Thyroid gland (tissue), 4 donors: ENCODE measurements at regions not wholly inside any gene's neighbourhood (a gene's known extent, or its start where the extent isn't known, plus 50 kb on each side); places are given as distances from the start of the nearest gene placed in this dataset.

Experiments used
- DNase-seq, 2 donors: peaks; one replicate each; pipeline ENCODE4 v3.0.0-alpha.2; 2019
- H3K27ac ChIP-seq, 3 donors: fragments of 200-600 bp; sonication (generic); 1 replicate in 2 of 3; 2 replicates in 1 of 3; pipeline ENCODE4 v1.5.1; 2016 to 2019; ENCODE audit warnings: mild to moderate bottlenecking in 1 of 3, moderate library complexity in 1 of 3
- H3K27me3 ChIP-seq: fragments of 200-600 bp; sonication (generic); one replicate; pipeline ENCODE4 v1.5.1; 2019
- H3K36me3 ChIP-seq, 2 donors: fragments of 200-600 bp; sonication (generic); one replicate each; pipeline ENCODE4 v1.5.1; 2016 to 2019
- H3K4me1 ChIP-seq, 2 donors: fragments of 200-600 bp; sonication (generic); one replicate each; pipeline ENCODE4 v1.5.1; 2017 to 2019
- H3K4me3 ChIP-seq, 3 donors: fragments of 200-600 bp; sonication (generic); replicated peaks in 1 of 3; 1 replicate in 2 of 3; 2 replicates in 1 of 3; pipeline ENCODE4 v1.5.1; 2016; ENCODE audit warnings: mild to moderate bottlenecking in 1 of 3
- H3K9me3 ChIP-seq: fragments of 200-600 bp; sonication (generic); one replicate; pipeline ENCODE4 v1.5.1; 2017
- POLR2A ChIP-seq, 2 donors: fragments of 450-650 bp; IDR thresholded peaks; one replicate each; pipeline ENCODE4 v1.6.1; 2017; ENCODE audit warnings: antibody characterized with exemption in 2 of 2, mild to moderate bottlenecking in 2 of 2, moderate library complexity in 1 of 2
- WGBS, 2 donors: methylation state at CpG; one replicate each; pipeline ENCODE4 v1.1.5; 2017; 5-methylcytosine and 5-hydroxymethylcytosine counted together
- intact Hi-C: fragments of 100-400 bp; cut with DNase I; formaldehyde crosslinking; loops from one replicate; pipeline ENCODE4 v1.15.1; 2023
- TF ChIP-seq, protein P1 (sequence below), 6 experiments: fragments of 200-600 bp in 3 of 6; fragments of 450-650 bp in 3 of 6; sonication (generic) in 3 of 6; IDR thresholded peaks; one replicate each; pipeline ENCODE4 v1.5.1; 2016 to 2019; ENCODE audit warnings: antibody characterized with exemption in 6 of 6, mild to moderate bottlenecking in 2 of 6, inconsistent platforms in 1 of 6, moderate library complexity in 1 of 6

DNA sequence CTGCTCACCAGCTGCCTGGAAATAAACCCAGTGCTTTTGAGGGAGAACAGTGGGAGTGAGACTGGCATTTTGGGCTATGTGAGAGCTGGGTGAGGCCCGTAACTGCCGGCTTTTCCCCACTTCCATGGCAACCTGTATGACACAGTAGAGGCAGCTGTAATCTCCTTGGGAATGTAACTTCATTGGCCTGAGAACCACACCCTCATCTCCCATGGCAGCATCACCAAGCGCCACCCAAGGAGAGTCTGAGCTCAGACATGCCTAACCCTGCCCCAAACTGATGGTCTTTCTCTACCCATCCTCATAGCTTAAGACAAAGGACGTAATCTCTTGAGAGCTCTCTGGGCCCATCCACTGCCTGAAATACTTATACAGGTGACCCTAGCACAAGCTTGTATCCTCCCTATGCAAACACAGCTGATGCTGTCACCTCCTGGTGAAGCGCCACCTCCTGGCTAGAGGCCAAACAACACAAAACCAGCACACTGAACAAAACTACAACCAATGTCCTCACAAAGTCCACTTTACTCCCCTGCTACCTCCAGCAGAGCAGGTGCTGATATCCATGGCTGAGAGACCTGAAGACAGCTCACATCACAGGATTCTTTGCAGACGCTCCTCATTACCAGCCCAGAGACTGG lies 763.4 kb upstream of the NRXN1 start:
- WGBS, 2 donors, result 70 to 71% methylated on average over 6 of the region's 6 CpGs
- Histone ChIP-seq H3K4me3 (no peak overlapping the region), H3K27ac (no peak overlapping the region), H3K9me3 (no peaks in the 10 kb centered on the region), H3K4me1 (no peaks in the 10 kb centered on the region), H3K36me3 (no peaks in the 10 kb centered on the region), H3K27me3 (no peaks in the 10 kb centered on the region)
- intact Hi-C loops, result no loop called here
- TF ChIP-seq, protein P1, sequence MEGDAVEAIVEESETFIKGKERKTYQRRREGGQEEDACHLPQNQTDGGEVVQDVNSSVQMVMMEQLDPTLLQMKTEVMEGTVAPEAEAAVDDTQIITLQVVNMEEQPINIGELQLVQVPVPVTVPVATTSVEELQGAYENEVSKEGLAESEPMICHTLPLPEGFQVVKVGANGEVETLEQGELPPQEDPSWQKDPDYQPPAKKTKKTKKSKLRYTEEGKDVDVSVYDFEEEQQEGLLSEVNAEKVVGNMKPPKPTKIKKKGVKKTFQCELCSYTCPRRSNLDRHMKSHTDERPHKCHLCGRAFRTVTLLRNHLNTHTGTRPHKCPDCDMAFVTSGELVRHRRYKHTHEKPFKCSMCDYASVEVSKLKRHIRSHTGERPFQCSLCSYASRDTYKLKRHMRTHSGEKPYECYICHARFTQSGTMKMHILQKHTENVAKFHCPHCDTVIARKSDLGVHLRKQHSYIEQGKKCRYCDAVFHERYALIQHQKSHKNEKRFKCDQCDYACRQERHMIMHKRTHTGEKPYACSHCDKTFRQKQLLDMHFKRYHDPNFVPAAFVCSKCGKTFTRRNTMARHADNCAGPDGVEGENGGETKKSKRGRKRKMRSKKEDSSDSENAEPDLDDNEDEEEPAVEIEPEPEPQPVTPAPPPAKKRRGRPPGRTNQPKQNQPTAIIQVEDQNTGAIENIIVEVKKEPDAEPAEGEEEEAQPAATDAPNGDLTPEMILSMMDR (IDR thresholded peaks at IDR 0.05), result no peak
- TF ChIP-seq POLR2A (IDR thresholded peaks at IDR 0.05), result no peak
- no peak for DNase-seq

DNA sequence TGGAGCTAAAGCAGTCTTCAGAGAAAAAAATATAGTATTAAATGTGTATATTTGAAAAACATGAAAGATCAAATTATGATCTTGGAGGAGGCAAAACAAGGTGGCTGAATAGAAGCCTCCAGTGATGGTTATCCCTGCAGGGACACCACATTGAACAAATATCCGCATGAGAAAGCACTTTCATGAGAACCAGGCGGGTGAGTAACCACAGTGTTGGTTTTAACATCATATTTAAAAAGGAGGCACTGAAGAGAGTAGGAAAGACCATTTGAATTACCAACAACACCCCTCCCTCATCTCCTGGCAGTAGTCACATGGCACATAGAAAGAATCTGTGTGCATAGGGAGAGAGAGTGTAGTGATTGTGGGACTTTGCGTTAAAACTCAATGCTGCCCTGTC lies 759.6 kb upstream of the NRXN1 start:
- 94 to 95% methylated on average over 3 of the region's 3 CpGs for WGBS, 2 donors
- Histone ChIP-seq H3K27ac (no peak overlapping the region), H3K27me3 (no peaks in the 10 kb centered on the region), H3K9me3 (no peaks in the 10 kb centered on the region), H3K4me1 (no peaks in the 10 kb centered on the region), H3K4me3 (no peak overlapping the region), H3K36me3 (no peaks in the 10 kb centered on the region)
- TF ChIP-seq, protein P1 (IDR thresholded peaks at IDR 0.05), result no peak
- TF ChIP-seq POLR2A (IDR thresholded peaks at IDR 0.05), result no peak
- intact Hi-C loops, result no loop called here
- no peak for DNase-seq

DNA sequence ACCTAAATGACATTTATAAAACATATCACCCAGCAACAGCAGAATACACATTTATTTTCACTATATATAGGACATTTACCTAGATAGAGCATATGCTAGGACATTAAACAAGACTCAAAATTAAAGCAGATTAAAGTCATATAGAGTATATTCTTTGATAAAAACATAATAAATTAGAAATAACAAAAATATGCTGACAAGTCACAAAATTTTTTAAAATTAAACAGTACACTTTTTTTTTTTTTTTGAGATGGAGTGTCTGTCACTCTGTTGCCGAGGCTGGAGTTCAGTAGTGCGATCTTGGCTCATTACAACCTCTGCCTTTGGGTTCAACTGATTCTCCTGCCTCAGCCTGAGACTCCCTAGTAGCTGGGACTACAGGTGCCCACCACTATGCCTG lies 758.9 kb upstream of the NRXN1 start:
- no peak for DNase-seq
- intact Hi-C loops, result no loop called here
- Histone ChIP-seq H3K9me3 (no peaks in the 10 kb centered on the region), H3K4me3 (no peak overlapping the region), H3K27ac (no peak overlapping the region), H3K36me3 (no peaks in the 10 kb centered on the region), H3K27me3 (no peaks in the 10 kb centered on the region), H3K4me1 (no peaks in the 10 kb centered on the region)
- no peak for TF ChIP-seq POLR2A (IDR thresholded peaks at IDR 0.05)
- TF ChIP-seq, protein P1 (IDR thresholded peaks at IDR 0.05), result no peak
- WGBS, 2 donors, result 91 to 92% methylated on average over 2 of the region's 2 CpGs

DNA sequence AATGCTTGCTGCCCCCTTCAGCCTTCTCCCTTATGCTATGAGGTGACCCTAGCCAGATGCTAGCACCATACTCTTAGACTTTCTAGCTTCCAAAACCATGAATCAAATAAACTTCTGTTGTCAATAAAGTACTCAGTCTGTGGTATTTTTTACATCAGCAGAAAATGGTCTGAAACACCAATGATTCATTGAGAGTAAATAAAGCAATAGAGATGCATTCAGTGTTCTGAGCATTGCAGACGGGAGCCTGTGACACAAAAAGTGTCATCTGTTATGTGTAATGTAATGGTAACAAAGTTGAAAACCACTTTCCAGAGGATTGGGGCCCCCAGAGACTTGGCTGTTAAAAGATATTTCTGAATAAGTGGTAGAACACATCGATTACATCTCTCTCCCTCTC lies 758.0 kb upstream of the NRXN1 start:
- H3K36me3 ChIP-seq, result no peaks in the 10 kb centered on the region
- no peaks in the 10 kb centered on the region for H3K27me3 ChIP-seq
- no peak overlapping the region for H3K27ac ChIP-seq
- DNase-seq, result no peak
- WGBS, 2 donors, result 77 to 81% methylated on average over 2 of the region's 2 CpGs
- H3K4me1 ChIP-seq, result no peaks in the 10 kb centered on the region
- intact Hi-C loops, result no loop called here
- no peak overlapping the region for H3K4me3 ChIP-seq
- TF ChIP-seq, protein P1 (IDR thresholded peaks at IDR 0.05), result no peak
- no peak for TF ChIP-seq POLR2A (IDR thresholded peaks at IDR 0.05)
- H3K9me3 ChIP-seq, result no peaks in the 10 kb centered on the region

DNA sequence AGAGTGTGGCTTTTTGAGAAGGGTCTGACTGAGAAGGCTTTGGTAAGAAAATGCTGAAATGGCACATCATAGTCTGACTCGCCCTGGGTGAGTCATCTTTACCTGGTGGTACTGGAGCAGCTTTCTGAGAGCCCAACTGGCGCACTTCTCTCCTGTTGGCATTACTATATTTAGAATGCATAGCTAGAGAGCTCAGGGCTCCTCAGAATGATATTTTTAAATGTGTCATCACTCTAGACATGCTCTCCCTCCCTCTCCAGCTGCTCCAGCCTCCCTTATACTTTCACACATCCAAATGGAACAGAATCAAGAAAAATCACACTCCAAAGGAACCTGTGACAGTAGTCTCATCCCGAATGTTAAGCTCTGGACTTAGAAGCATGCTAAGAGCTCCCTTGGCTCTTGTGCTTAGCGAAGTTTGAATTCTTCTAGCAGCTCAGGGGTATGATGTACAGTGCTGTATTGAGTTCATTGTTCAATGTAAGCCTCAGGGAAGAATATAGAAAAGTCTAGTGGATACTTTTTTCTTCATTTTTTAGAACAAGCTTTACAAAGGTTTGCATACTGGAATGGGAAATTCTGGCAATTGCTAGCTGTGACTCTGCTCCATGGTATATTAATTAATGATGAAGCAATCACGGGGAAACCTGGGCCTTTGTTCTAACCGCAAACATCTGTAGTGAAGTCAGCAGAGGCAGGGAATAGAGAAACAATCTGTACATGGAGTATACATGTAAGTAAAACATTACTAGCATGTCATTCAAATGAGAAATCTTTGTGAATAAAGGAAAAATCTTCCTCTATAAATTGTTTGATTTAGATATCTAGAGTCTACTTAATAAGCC lies 751.2 kb upstream of the NRXN1 start:
- H3K4me3 ChIP-seq, result no peak overlapping the region
- no peaks in the 10 kb centered on the region for H3K9me3 ChIP-seq
- no peaks in the 10 kb centered on the region for H3K36me3 ChIP-seq
- WGBS, 2 donors, result 80 to 81% methylated on average over 6 of the region's 6 CpGs
- H3K4me1 ChIP-seq, result no peaks in the 10 kb centered on the region
- no peak overlapping the region for H3K27ac ChIP-seq
- intact Hi-C loops, result no loop called here
- TF ChIP-seq POLR2A (IDR thresholded peaks at IDR 0.05), result no peak
- TF ChIP-seq, protein P1 (IDR thresholded peaks at IDR 0.05), result no peak
- no peak for DNase-seq
- no peaks in the 10 kb centered on the region for H3K27me3 ChIP-seq
